ENCODE measurements at regions not wholly inside any gene's neighbourhood (a gene's known extent, or its start where the extent isn't known, plus 50 kb on each side); places are given as distances from the start of the nearest gene placed in this dataset.

DNA sequence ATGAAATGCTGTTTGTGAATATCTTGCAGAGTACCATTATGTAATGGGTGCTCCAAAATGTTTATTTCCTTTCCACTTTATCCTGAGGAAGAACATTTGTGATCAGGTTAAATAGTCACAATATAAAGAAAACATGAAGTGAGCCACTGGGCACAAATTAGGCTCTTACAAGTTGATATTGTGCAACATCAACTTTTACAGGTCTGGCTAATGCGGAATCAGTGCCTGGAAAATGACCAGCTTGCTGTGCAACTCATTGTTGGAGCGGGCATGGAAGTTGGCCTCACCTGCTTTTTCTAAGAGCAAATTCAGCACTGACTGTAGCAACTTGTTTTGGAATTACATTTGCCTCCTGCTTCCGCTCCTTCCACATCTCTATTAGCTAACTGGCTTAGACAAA lies 216.9 kb upstream of the PLPPR1 start:
- TF ChIP-seq CTCF (IDR thresholded peaks at IDR 0.05) (no peak), POLR2AphosphoS5 (IDR thresholded peaks at IDR 0.05; ENCODE audit: low read depth, low read length) (no peak)

Data from Panc1 (cell line).